Effector memory CD4-positive, alpha-beta T cell (primary cell): ENCODE measurements at regions not wholly inside any gene's neighbourhood (a gene's known extent, or its start where the extent isn't known, plus 50 kb on each side); places are given as distances from the start of the nearest gene placed in this dataset.
"Not testable (repeated sequence)": the region's sequence is repeated elsewhere in the genome, so short reads cannot be mapped to it uniquely, and the experiment has no call there.

Experiments
- DNase-seq, 3 donors: peaks; one replicate each; pipeline ENCODE4 v3.0.0-alpha.2; 2020
- H3K27ac ChIP-seq: 2 replicates; pipeline ENCODE4 v1.7.0; 2013; ENCODE audit warnings: mild to moderate bottlenecking, low read length, moderate library complexity; ENCODE audit not compliant: insufficient read depth, poor library complexity, severe bottlenecking
- H3K27me3 ChIP-seq: replicated peaks from 2 replicates; pipeline ENCODE4 v1.7.0; 2013; ENCODE audit warnings: mild to moderate bottlenecking, low read length; ENCODE audit not compliant: insufficient read depth, control insufficient read depth, poor library complexity, severe bottlenecking
- H3K36me3 ChIP-seq: 2 replicates; pipeline ENCODE4 v1.7.0; 2013; ENCODE audit warnings: mild to moderate bottlenecking, low read length, moderate library complexity; ENCODE audit not compliant: control insufficient read depth, insufficient read depth
- H3K4me1 ChIP-seq: 2 replicates; pipeline ENCODE4 v1.7.0; 2013; ENCODE audit warnings: low read length, mild to moderate bottlenecking; ENCODE audit not compliant: control insufficient read depth, insufficient read depth, poor library complexity, severe bottlenecking
- H3K4me3 ChIP-seq: 2 replicates; pipeline ENCODE4 v1.7.0; 2013; ENCODE audit warnings: low read length, low read depth, mild to moderate bottlenecking; ENCODE audit not compliant: insufficient read depth, poor library complexity, severe bottlenecking
- H3K9me3 ChIP-seq: 2 replicates; pipeline ENCODE4 v1.7.0; 2013; ENCODE audit warnings: mild to moderate bottlenecking, low read length, moderate library complexity; ENCODE audit not compliant: control insufficient read depth

DNA sequence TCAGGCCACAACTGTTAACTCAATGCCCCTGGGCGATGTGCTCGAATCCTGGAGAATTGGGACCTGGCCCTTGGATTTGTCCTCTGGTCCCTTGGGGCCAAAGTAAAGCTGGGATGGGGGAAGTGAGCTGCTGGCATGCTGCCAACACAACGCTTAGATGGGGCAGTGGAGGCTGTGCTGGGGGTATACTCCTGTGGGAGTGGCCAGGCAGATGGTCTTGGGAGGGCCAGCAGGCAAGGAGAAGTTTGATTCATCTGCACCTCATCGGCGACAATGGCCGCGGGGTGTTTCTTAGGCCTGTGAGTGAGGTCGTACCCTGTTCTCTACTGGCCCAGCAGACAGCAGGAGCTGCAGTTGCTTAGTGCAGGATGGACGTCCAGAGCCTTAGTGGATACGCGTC is 139.0 kb upstream of the MTPN start:
- Histone ChIP-seq H3K9me3 (no peaks in the 10 kb centered on the region), H3K27ac (no peak overlapping the region), H3K27me3 (no peaks in the 10 kb centered on the region), H3K36me3 (no peaks in the 10 kb centered on the region), H3K4me1 (peaks cover 3% of the 10 kb centered on the region), H3K4me3 (no peak overlapping the region)
- no peak for DNase-seq

DNA sequence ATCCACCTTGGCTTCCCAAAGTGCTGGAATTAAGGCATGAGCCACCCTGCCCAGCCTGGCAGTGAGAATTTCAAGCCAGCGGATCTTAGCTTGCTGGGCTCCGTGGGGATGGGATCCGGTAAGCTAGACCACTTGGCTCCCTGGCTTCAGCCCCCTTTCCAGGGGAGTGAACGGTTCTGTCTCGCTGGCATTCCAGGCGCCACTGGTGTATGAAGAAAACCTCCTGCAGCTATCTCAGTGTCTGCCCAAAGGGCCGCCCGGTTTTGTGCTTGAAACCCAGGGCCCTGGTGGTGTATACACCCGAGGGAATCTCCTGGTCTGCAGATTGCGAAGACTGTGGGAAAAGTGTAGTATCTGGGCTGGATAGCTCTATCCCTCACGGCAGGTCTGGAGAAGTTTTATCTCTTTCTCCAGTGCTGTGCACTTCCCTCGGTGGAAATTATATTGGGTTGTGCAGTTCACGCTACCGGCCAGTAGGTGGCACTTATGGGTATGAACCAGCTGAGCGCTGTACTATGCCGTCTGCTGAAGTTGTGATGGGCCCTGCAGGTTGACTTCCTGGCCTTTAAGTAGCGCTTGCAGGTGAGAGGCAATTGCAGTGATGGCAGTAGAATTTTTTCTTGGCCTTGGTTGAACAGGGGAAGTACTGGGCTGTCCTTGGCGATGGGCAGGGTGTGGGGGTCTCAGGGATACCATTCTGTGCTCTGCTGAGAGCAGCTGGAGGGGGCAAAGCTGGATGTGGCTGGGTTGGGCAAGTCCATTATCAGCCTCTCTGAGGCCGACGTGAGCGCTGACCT is 138.0 kb upstream of the MTPN start:
- peak in 1 of 3 donors; percentile 8 for DNase-seq
- Histone ChIP-seq H3K4me3 (no peak overlapping the region), H3K36me3 (no peaks in the 10 kb centered on the region), H3K9me3 (no peaks in the 10 kb centered on the region), H3K27ac (no peak overlapping the region), H3K4me1 (peaks cover 3% of the 10 kb centered on the region), H3K27me3 (no peaks in the 10 kb centered on the region)

DNA sequence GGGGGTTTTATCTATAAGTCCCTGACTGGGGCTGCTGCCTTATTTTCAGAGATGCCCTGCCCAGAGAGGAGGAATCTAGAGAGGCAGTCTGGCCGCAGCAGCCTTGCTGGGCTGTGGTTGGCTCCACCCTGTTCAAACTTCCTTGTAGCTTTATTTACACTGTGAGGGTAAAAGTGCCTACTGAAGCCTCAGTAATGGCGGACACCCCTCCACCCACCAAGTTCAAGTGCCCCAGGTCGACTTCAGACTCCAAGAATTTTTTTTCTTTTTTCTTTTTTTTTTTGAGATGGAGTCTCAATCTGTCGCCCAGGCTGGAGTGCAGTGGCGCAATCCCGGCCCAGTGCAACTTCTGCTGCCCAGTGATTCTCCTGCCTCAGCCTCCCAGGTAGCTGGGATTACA is 137.3 kb upstream of the MTPN start:
- not testable (repeated sequence) for H3K4me1 ChIP-seq, H3K27me3 ChIP-seq, H3K36me3 ChIP-seq, H3K27ac ChIP-seq, DNase-seq, H3K9me3 ChIP-seq, H3K4me3 ChIP-seq

DNA sequence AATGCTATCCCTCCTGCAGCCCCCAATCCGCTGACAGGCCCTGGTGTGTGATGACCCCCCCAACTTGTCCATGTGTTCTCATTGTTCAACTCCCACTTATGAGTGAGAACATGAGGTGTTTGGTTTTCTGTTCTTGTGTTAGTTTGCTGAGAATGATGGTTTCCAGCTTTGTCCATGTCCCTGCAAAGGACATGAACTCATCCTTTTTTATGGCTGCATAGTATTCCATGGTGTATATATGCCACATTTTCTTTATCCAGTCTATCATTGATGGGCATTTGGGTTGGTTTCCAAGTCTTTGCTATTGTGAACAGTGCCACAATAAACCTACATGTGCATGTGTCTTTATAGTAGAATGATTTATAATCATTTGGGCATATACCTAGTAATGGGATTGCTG is 131.9 kb upstream of the MTPN start:
- H3K4me1 ChIP-seq, H3K27me3 ChIP-seq, H3K4me3 ChIP-seq, H3K9me3 ChIP-seq, H3K27ac ChIP-seq, H3K36me3 ChIP-seq, DNase-seq: not testable (repeated sequence)

DNA sequence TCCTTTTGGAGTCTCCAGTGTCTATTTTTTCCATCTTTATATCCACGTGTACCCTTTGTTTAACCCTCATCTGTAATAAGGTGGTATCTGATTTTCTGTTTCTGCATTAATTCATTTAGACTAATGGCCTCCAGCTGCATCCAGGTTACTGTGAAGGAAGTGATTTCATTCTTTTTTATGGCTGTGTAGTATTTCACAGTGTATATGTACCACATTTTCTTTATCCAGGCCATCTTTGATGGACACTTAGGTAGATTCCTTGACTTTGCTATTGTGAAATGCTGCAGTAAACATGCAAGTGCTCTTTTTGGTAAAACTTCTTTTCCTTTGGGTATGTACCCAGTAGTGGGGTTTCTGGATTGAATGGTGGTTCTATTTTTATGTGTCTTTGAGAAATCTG is 128.0 kb upstream of the MTPN start:
- Histone ChIP-seq H3K36me3 (no peaks in the 10 kb centered on the region), H3K27me3 (no peaks in the 10 kb centered on the region), H3K9me3 (no peaks in the 10 kb centered on the region), H3K27ac (no peak overlapping the region), H3K4me3 (no peak overlapping the region), H3K4me1 (no peaks in the 10 kb centered on the region)
- no peak for DNase-seq

DNA sequence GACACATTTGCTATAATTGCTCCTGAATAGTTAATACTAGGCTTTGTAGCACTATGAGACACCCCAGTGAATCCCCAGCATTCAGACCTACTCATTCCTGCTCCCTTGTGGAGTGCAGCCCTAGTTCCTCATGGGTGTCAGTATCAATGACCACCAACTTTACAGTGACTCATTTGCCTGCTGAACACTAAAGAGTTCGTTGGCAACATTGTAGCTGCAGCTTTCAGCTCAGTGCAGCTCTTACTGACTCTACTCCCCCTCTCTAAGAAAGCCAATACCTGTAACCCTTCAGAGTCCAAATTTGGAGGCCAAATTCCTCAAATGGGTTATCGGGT is 127.1 kb upstream of the MTPN start:
- no peaks in the 10 kb centered on the region for H3K27me3 ChIP-seq
- no peak overlapping the region for H3K4me3 ChIP-seq
- H3K4me1 ChIP-seq: no peaks in the 10 kb centered on the region
- no peaks in the 10 kb centered on the region for H3K36me3 ChIP-seq
- no peak for DNase-seq
- H3K9me3 ChIP-seq: no peaks in the 10 kb centered on the region
- no peak overlapping the region for H3K27ac ChIP-seq

DNA sequence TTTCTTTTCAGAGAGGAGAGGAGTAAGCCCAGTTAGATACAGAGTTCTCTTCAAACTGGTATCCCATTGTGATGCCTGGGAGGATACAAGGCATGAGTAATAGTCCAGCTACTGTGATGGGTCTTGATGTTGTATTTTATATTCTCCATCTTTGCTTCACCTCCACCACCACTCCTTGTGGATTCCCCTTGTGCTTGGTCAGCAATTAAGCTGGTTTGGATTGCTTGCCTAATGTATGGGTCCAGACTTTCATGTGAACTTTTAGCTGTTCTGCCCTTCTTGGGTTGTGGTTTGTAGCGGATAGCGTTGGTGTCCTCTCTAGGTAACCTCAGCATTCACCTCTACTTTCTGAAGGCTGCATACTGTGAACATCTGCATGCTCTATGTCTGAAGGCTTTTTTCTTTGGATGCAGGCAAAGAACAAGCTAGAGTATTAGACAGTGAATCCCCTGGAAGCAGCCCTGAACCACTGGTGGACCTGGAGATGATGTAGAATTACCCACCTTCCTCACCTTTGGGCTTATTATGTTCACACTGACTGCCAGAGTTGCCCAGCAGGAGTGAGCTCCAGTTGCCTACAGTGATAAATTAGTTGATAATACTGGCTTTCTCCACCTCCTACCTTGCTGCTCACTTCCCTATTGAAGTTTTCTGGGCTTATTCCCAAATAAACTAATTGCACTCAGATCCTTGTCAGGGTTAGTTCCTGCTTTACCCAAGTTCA is 126.5 kb upstream of the MTPN start:
- Histone ChIP-seq H3K36me3 (no peaks in the 10 kb centered on the region), H3K27me3 (no peaks in the 10 kb centered on the region), H3K27ac (no peak overlapping the region), H3K4me1 (no peaks in the 10 kb centered on the region), H3K9me3 (no peaks in the 10 kb centered on the region), H3K4me3 (no peak overlapping the region)
- DNase-seq: no peak

DNA sequence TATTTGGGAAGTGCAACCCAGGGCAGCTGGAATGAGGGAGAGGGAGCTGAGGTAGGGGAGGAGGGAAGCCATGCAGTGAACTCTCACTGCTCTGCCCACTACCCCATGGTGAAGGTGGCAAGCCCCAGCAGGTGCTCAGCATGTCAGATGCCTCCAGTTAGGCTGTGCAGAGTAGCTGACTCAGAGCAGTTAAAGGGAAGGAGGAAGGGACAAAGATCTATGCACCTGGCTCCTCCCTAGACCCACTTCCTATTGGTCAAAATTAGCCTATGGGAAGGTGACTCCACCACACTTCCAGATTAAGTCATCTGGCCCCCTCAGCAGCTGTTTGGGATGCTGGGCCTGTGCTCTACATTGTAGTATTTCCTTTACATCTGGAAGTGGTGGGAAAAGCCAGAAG is 125.7 kb upstream of the MTPN start:
- Histone ChIP-seq H3K27ac (no peak overlapping the region), H3K27me3 (no peaks in the 10 kb centered on the region), H3K4me1 (no peaks in the 10 kb centered on the region), H3K36me3 (no peaks in the 10 kb centered on the region), H3K9me3 (no peaks in the 10 kb centered on the region), H3K4me3 (no peak overlapping the region)
- DNase-seq: no peak

DNA sequence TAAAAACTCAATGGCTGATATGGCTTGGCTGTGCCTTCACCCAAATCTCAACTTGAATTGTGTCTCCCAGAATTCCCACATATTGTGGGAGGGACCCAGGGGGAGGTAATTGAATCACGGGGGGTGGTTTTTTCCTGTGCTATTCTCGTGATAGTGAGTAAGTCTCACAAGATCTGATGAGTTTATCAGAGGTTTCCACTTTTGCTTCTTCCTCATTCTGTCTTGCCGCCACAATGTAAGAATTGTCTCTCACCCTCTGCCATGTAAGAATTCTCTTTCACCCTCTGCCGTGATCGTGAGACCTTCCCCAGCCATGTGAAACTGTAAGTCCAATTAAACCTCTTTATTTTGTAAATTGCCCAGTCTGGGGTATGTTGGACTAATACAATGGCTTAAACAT is 115.6 kb upstream of the MTPN start:
- not testable (repeated sequence) for H3K27me3 ChIP-seq, DNase-seq, H3K9me3 ChIP-seq, H3K27ac ChIP-seq, H3K4me1 ChIP-seq, H3K36me3 ChIP-seq, H3K4me3 ChIP-seq

DNA sequence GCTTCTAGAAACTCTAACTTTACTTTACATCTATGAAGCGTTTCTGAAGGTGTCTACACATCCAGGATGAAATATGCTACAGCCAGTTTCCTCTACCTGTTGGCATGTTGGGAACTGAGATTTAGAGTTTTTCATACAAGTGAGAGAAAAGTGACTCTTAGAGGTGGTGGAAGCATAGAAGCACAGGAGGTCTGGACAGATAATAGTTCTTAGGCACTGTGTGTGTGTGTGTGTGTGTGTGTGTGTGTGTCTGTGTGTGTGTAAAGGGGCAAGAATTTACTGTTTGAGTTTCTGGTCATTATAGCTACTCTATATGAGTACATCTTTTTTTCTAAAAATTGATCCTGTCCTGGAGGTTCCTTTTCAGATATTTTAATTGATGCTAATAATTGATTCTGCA is 110.7 kb upstream of the MTPN start:
- Histone ChIP-seq H3K36me3 (no peaks in the 10 kb centered on the region), H3K27me3 (no peaks in the 10 kb centered on the region), H3K4me1 (no peaks in the 10 kb centered on the region), H3K9me3 (no peaks in the 10 kb centered on the region), H3K27ac (no peak overlapping the region), H3K4me3 (no peak overlapping the region)
- no peak for DNase-seq
